H9 (cell line): ENCODE measurements at regions not wholly inside any gene's neighbourhood (a gene's known extent, or its start where the extent isn't known, plus 50 kb on each side); places are given as distances from the start of the nearest gene placed in this dataset.

Experiments
- DNase-seq: peaks from one replicate; pipeline ENCODE4 v3.0.0-alpha.2; 2017
- H2AFZ ChIP-seq: one replicate; pipeline ENCODE4 v1.6.1; 2013; ENCODE audit warnings: mild to moderate bottlenecking, low read length, control low read depth, moderate library complexity
- H2AK5ac ChIP-seq: 2 replicates; pipeline ENCODE4 v1.6.1; 2013; ENCODE audit warnings: low read length, control low read depth, mixed read lengths; ENCODE audit not compliant: insufficient read length
- H2BK120ac ChIP-seq: one replicate; pipeline ENCODE4 v1.6.1; 2013; ENCODE audit warnings: low read depth, mild to moderate bottlenecking, low read length, control low read depth, inconsistent platforms; ENCODE audit not compliant: poor library complexity, severe bottlenecking
- H2BK12ac ChIP-seq: 2 replicates; pipeline ENCODE4 v1.6.1; 2013; ENCODE audit warnings: low read length, control low read depth, mixed read lengths, low read depth; ENCODE audit not compliant: insufficient read length
- H2BK15ac ChIP-seq: 2 replicates; pipeline ENCODE4 v1.6.1; 2013; ENCODE audit warnings: low read depth, low read length, control low read depth
- H2BK20ac ChIP-seq: one replicate; pipeline ENCODE4 v1.6.1; 2013; ENCODE audit warnings: low read depth, mild to moderate bottlenecking, low read length, control low read depth, inconsistent platforms; ENCODE audit not compliant: poor library complexity, severe bottlenecking
- H2BK5ac ChIP-seq: 2 replicates; pipeline ENCODE4 v1.6.1; 2013; ENCODE audit warnings: low read length, control low read depth, mixed read lengths; ENCODE audit not compliant: insufficient read length
- H3K14ac ChIP-seq: 2 replicates; pipeline ENCODE4 v1.6.1; 2013; ENCODE audit warnings: low read length, control low read depth; ENCODE audit not compliant: insufficient read depth
- H3K18ac ChIP-seq: 2 replicates; pipeline ENCODE4 v1.6.1; 2013; ENCODE audit warnings: low read depth, mild to moderate bottlenecking, mixed read lengths, low read length, control low read depth; ENCODE audit not compliant: insufficient read length
- H3K23ac ChIP-seq: 2 replicates; pipeline ENCODE4 v1.6.1; 2013; ENCODE audit warnings: low read length, control low read depth, mixed read lengths, low read depth; ENCODE audit not compliant: insufficient read length
- H3K23me2 ChIP-seq: 2 replicates; pipeline ENCODE4 v1.6.1; 2013; ENCODE audit warnings: low read depth, mild to moderate bottlenecking, mixed read lengths, low read length, control low read depth; ENCODE audit not compliant: insufficient read length, poor library complexity, severe bottlenecking
- H3K27ac ChIP-seq: 2 replicates; pipeline ENCODE4 v1.5.1; 2013; ENCODE audit warnings: low read length, control low read depth, mixed read lengths, low read depth; ENCODE audit not compliant: insufficient read length
- H3K27me3 ChIP-seq: 2 replicates; pipeline ENCODE4 v1.6.1; 2013; ENCODE audit warnings: low read length, control low read depth, inconsistent platforms; ENCODE audit not compliant: insufficient read depth
- H3K4ac ChIP-seq: 2 replicates; pipeline ENCODE4 v1.6.1; 2013; ENCODE audit warnings: low read depth, mild to moderate bottlenecking, control low read depth, inconsistent platforms, low read length, moderate library complexity
- H3K4me1 ChIP-seq: 2 replicates; pipeline ENCODE4 v1.6.1; 2013; ENCODE audit warnings: low read length, control low read depth, inconsistent platforms; ENCODE audit not compliant: insufficient read depth
- H3K4me2 ChIP-seq: 2 replicates; pipeline ENCODE4 v1.6.1; 2013; ENCODE audit warnings: low read length, control low read depth, mixed read lengths; ENCODE audit not compliant: insufficient read length, insufficient read depth
- H3K56ac ChIP-seq: 2 replicates; pipeline ENCODE4 v1.6.1; 2013; ENCODE audit warnings: low read depth, mild to moderate bottlenecking, mixed read lengths, low read length, control low read depth; ENCODE audit not compliant: insufficient read length
- H3K79me1 ChIP-seq: 2 replicates; pipeline ENCODE4 v1.6.1; 2013; ENCODE audit warnings: low read depth, mild to moderate bottlenecking, moderate library complexity, low read length, control low read depth, inconsistent platforms; ENCODE audit not compliant: insufficient read depth, poor library complexity, severe bottlenecking
- H3K79me2 ChIP-seq: 2 replicates; pipeline ENCODE4 v1.6.1; 2013; ENCODE audit warnings: low read length, control low read depth, inconsistent platforms; ENCODE audit not compliant: insufficient read depth
- H3K9ac ChIP-seq: 2 replicates; pipeline ENCODE4 v1.6.1; 2013; ENCODE audit warnings: low read length, control low read depth, mixed read lengths; ENCODE audit not compliant: insufficient read length; ENCODE audit errors: extremely low read depth
- H3K9me3 ChIP-seq: one replicate; pipeline ENCODE4 v1.6.1; 2013; ENCODE audit warnings: low read depth, low read length, inconsistent platforms; ENCODE audit not compliant: control insufficient read depth
- H3T11ph ChIP-seq: one replicate; pipeline ENCODE4 v1.6.1; 2013; ENCODE audit warnings: mild to moderate bottlenecking, low read length, control low read depth, inconsistent platforms
- H4K20me1 ChIP-seq: one replicate; pipeline ENCODE4 v1.6.1; 2013; ENCODE audit not compliant: control insufficient read depth, insufficient read length, insufficient read depth
- H4K5ac ChIP-seq: 2 replicates; pipeline ENCODE4 v1.6.1; 2013; ENCODE audit warnings: low read depth, mild to moderate bottlenecking, mixed read lengths, low read length, control low read depth; ENCODE audit not compliant: insufficient read length
- H4K8ac ChIP-seq: replicated peaks from 2 replicates; pipeline ENCODE4 v1.6.1; 2013; ENCODE audit warnings: low read length, control low read depth, mixed read lengths, low read depth; ENCODE audit not compliant: insufficient read length
- H4K91ac ChIP-seq: 2 replicates; pipeline ENCODE4 v1.6.1; 2013; ENCODE audit warnings: low read depth, mild to moderate bottlenecking, moderate library complexity, mixed read lengths, low read length, control low read depth; ENCODE audit not compliant: insufficient read length
- H3K27ac Mint-ChIP-seq, 3 experiments: 2 replicates in 2 of 3; 3 replicates in 1 of 3; pipeline ENCODE4 v1.8.0; 2020 to 2021; ENCODE audit warnings: mixed read lengths in 3 of 3, mild to moderate bottlenecking in 1 of 3, moderate library complexity in 1 of 3
- H3K27me3 Mint-ChIP-seq: 2 replicates; pipeline ENCODE4 v1.8.0; 2021; ENCODE audit warnings: low read depth, mild to moderate bottlenecking, moderate library complexity, mixed read lengths
- H3K36me3 Mint-ChIP-seq, 3 experiments: 2 replicates in 2 of 3; 3 replicates in 1 of 3; pipeline ENCODE4 v1.8.0; 2020 to 2021; ENCODE audit warnings: low read depth in 3 of 3, mixed read lengths in 3 of 3; ENCODE audit not compliant: insufficient read depth in 1 of 3
- H3K4me1 Mint-ChIP-seq, 2 experiments: 2 replicates each; pipeline ENCODE4 v1.8.0; 2020; ENCODE audit warnings: mixed read lengths in 2 of 2
- H3K4me3 Mint-ChIP-seq, 2 experiments: 2 replicates in 1 of 2; 3 replicates in 1 of 2; pipeline ENCODE4 v1.8.0; 2020 to 2021; ENCODE audit warnings: mild to moderate bottlenecking in 2 of 2, mixed read lengths in 2 of 2, moderate library complexity in 1 of 2
- H3K9me3 Mint-ChIP-seq, 2 experiments: 2 replicates in 1 of 2; 3 replicates in 1 of 2; pipeline ENCODE4 v1.8.0; 2020; ENCODE audit warnings: mild to moderate bottlenecking in 2 of 2, mixed read lengths in 2 of 2, moderate library complexity in 1 of 2
- WGBS: extraction: QIAGEN DNeasy Blood & Tissue Kit; methylation state at CpG from one replicate; pipeline ENCODE4 v1.1.7; 2013; ENCODE audit warnings: missing lambda C conversion rate, low lambda C conversion rate, mixed read lengths; ENCODE audit not compliant: insufficient read length; ENCODE audit errors: extremely low coverage; 5-methylcytosine and 5-hydroxymethylcytosine counted together
- TF ChIP-seq, protein P1 (sequence below): fragments of 200-600 bp; sonication (generic); conservative IDR thresholded peaks from 3 replicates; pipeline ENCODE4 v1.8.0; 2021; ENCODE audit warnings: antibody characterized with exemption, mild to moderate bottlenecking

- Histone ChIP-seq H2BK5ac (no peak overlapping the region), H2AFZ (no peak overlapping the region), H3K27me3 (no peaks in the 10 kb centered on the region), H3K9ac (no peak overlapping the region), H3K56ac (no peak overlapping the region), H4K5ac (no peak overlapping the region), H3K23ac (no peak overlapping the region), H2BK120ac (no peak overlapping the region), H3T11ph (no peak overlapping the region), H3K9me3 (no peaks in the 10 kb centered on the region), H3K4me2 (no peak overlapping the region), H4K8ac (no peak overlapping the region), H3K18ac (no peak overlapping the region), H3K4me1 (no peaks in the 10 kb centered on the region), H3K23me2 (no peaks in the 10 kb centered on the region), H2BK15ac (no peak overlapping the region), H2BK12ac (no peak overlapping the region), H3K79me1 (no peaks in the 10 kb centered on the region), H4K20me1 (no peaks in the 10 kb centered on the region), H3K27ac (no peak overlapping the region), H3K14ac (no peak overlapping the region), H3K4ac (no peak overlapping the region), H2BK20ac (no peak overlapping the region), H2AK5ac (no peak overlapping the region), H3K79me2 (no peaks in the 10 kb centered on the region), H4K91ac (no peak overlapping the region)
- Mint-ChIP-seq H3K27me3 (no peaks in the 10 kb centered on the region), H3K27ac (no peak overlapping the region), H3K4me3 (no peak overlapping the region), H3K9me3 (no peaks in the 10 kb centered on the region), H3K36me3 (no peaks in the 10 kb centered on the region), H3K4me1 (no peaks in the 10 kb centered on the region)
- TF ChIP-seq, protein P1, sequence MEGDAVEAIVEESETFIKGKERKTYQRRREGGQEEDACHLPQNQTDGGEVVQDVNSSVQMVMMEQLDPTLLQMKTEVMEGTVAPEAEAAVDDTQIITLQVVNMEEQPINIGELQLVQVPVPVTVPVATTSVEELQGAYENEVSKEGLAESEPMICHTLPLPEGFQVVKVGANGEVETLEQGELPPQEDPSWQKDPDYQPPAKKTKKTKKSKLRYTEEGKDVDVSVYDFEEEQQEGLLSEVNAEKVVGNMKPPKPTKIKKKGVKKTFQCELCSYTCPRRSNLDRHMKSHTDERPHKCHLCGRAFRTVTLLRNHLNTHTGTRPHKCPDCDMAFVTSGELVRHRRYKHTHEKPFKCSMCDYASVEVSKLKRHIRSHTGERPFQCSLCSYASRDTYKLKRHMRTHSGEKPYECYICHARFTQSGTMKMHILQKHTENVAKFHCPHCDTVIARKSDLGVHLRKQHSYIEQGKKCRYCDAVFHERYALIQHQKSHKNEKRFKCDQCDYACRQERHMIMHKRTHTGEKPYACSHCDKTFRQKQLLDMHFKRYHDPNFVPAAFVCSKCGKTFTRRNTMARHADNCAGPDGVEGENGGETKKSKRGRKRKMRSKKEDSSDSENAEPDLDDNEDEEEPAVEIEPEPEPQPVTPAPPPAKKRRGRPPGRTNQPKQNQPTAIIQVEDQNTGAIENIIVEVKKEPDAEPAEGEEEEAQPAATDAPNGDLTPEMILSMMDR, result no peak
- WGBS, result no CpG with 5 or more reads among the region's 2 CpGs
- DNase-seq, result no peak
Observed at GRCh38 chr4:96776920-96777527, 937.1 kb downstream of the PDHA2 start.
